Naive B cell (primary cell): ENCODE measurements at regions not wholly inside any gene's neighbourhood (a gene's known extent, or its start where the extent isn't known, plus 50 kb on each side); places are given as distances from the start of the nearest gene placed in this dataset.

Source experiments
- ATAC-seq, 2 donors: fragments of 150-1000 bp; cut with Tn5 transposase; 2 replicates each; pipeline ENCODE4 v1.10.0; 2021; ENCODE audit warnings: low read depth in 2 of 2, mild to moderate bottlenecking in 2 of 2, moderate library complexity in 2 of 2
- DNase-seq: peaks from one replicate; pipeline ENCODE4 v3.0.0; 2022
- H3K27ac Mint-ChIP-seq, 6 donors: one replicate each; pipeline ENCODE4 v1.8.0; 2020 to 2022; ENCODE audit warnings: mild to moderate bottlenecking in 6 of 6, mixed read lengths in 6 of 6, moderate library complexity in 5 of 6, inconsistent platforms in 2 of 6
- H3K27me3 Mint-ChIP-seq, 3 donors: one replicate each; pipeline ENCODE4 v1.8.0; 2021 to 2022; ENCODE audit warnings: mixed read lengths in 3 of 3, mild to moderate bottlenecking in 1 of 3
- H3K36me3 Mint-ChIP-seq, 2 donors: one replicate each; pipeline ENCODE4 v1.8.0; 2020 to 2022; ENCODE audit warnings: mixed read lengths in 2 of 2, inconsistent platforms in 1 of 2, mild to moderate bottlenecking in 1 of 2
- H3K4me1 Mint-ChIP-seq, 3 donors: one replicate each; pipeline ENCODE4 v1.8.0; 2020 to 2022; ENCODE audit warnings: mixed read lengths in 3 of 3, inconsistent platforms in 1 of 3, mild to moderate bottlenecking in 1 of 3, moderate library complexity in 1 of 3
- H3K4me3 Mint-ChIP-seq, 8 donors: one replicate each; pipeline ENCODE4 v1.8.0; 2020 to 2022; ENCODE audit warnings: mild to moderate bottlenecking in 8 of 8, mixed read lengths in 8 of 8, moderate library complexity in 8 of 8, inconsistent platforms in 2 of 8
- H3K9me3 Mint-ChIP-seq, 7 donors: one replicate each; pipeline ENCODE4 v1.8.0; 2020 to 2022; ENCODE audit warnings: mixed read lengths in 7 of 7, mild to moderate bottlenecking in 5 of 7, inconsistent platforms in 2 of 7, moderate library complexity in 1 of 7

- H3K27me3 Mint-ChIP-seq = peaks cover 23 to 36% (median 23%) of the 10 kb centered on the region in 3 donors
Observed at GRCh38 chr13:44293374-44293773, 80.2 kb upstream of the SERP2 start.

GRCh38 chr13:44293908-44294735, 79.5 kb upstream of the SERP2 start:
- DNase-seq = no peak
- Mint-ChIP-seq H3K36me3 (no peaks in the 10 kb centered on the region), H3K9me3 (no peaks in the 10 kb centered on the region), H3K4me1 (no peaks in the 10 kb centered on the region), H3K27ac (no peak overlapping the region), H3K27me3 (peaks cover 22 to 36% (median 30%) of the 10 kb centered on the region in 3 donors), H3K4me3 (no peak overlapping the region)
- ATAC-seq = no peak

More at GRCh38 chr13:44293374-44293773, 80.2 kb upstream of the SERP2 start:
- H3K9me3 Mint-ChIP-seq = no peaks in the 10 kb centered on the region
- H3K36me3 Mint-ChIP-seq = no peaks in the 10 kb centered on the region
- no peak for DNase-seq
- peak overlapping the region in 1 of 6 donors; percentile 8 for H3K27ac Mint-ChIP-seq
- H3K4me3 Mint-ChIP-seq = no peak overlapping the region
- no peaks in the 10 kb centered on the region for H3K4me1 Mint-ChIP-seq
- ATAC-seq = no peak

- H3K27me3 Mint-ChIP-seq = peaks cover 24 to 36% (median 32%) of the 10 kb centered on the region in 3 donors
- no peaks in the 10 kb centered on the region for H3K9me3 Mint-ChIP-seq
- H3K36me3 Mint-ChIP-seq = no peaks in the 10 kb centered on the region
- ATAC-seq (no peak), DNase-seq (no peak)
- no peak overlapping the region for H3K4me3 Mint-ChIP-seq
- H3K4me1 Mint-ChIP-seq = no peaks in the 10 kb centered on the region
- H3K27ac Mint-ChIP-seq = no peak overlapping the region
Observed at GRCh38 chr13:44294876-44295275, 78.7 kb upstream of the SERP2 start.

GRCh38 chr13:44296856-44297255, 76.8 kb upstream of the SERP2 start:
- H3K4me3 Mint-ChIP-seq = no peak overlapping the region
- peaks cover 0 to 7% of the 10 kb centered on the region in 2 donors for H3K36me3 Mint-ChIP-seq
- H3K27me3 Mint-ChIP-seq = peaks cover 23 to 40% (median 30%) of the 10 kb centered on the region in 3 donors
- no peak overlapping the region for H3K27ac Mint-ChIP-seq
- ATAC-seq = no peak
- H3K9me3 Mint-ChIP-seq = peaks cover 0 to 2% (median 0%) of the 10 kb centered on the region in 7 donors
- H3K4me1 Mint-ChIP-seq = no peaks in the 10 kb centered on the region
- no peak for DNase-seq

GRCh38 chr13:44298314-44298713, 75.3 kb upstream of the SERP2 start:
- Mint-ChIP-seq H3K9me3 (peaks cover 0 to 2% (median 0%) of the 10 kb centered on the region in 7 donors), H3K27ac (no peak overlapping the region), H3K4me3 (no peak overlapping the region), H3K4me1 (no peaks in the 10 kb centered on the region), H3K36me3 (peaks cover 0 to 7% of the 10 kb centered on the region in 2 donors), H3K27me3 (peaks cover 26 to 40% (median 35%) of the 10 kb centered on the region in 3 donors)
- DNase-seq (no peak), ATAC-seq (no peak)

GRCh38 chr13:44299152-44299943, 74.3 kb upstream of the SERP2 start:
- Mint-ChIP-seq H3K4me1 (no peaks in the 10 kb centered on the region), H3K27me3 (peaks cover 26 to 40% (median 35%) of the 10 kb centered on the region in 3 donors), H3K36me3 (peaks cover 0 to 7% of the 10 kb centered on the region in 2 donors), H3K27ac (no peak overlapping the region), H3K4me3 (no peak overlapping the region), H3K9me3 (peaks cover 0 to 2% (median 0%) of the 10 kb centered on the region in 7 donors)
- ATAC-seq (no peak), DNase-seq (no peak)

GRCh38 chr13:44300895-44301638, 72.6 kb upstream of the SERP2 start:
- Mint-ChIP-seq H3K9me3 (peaks cover 0 to 2% (median 0%) of the 10 kb centered on the region in 7 donors), H3K4me3 (no peak overlapping the region), H3K27me3 (peaks cover 30 to 43% (median 40%) of the 10 kb centered on the region in 3 donors), H3K36me3 (peaks cover 0 to 7% of the 10 kb centered on the region in 2 donors), H3K27ac (peak overlapping the region in 1 of 6 donors; percentile 19), H3K4me1 (no peaks in the 10 kb centered on the region)
- DNase-seq (no peak), ATAC-seq (peak in 1 of 2 donors; percentile 37)

GRCh38 chr13:44301639-44302015, 72.0 kb upstream of the SERP2 start:
- H3K27me3 Mint-ChIP-seq = peaks cover 31 to 41% (median 40%) of the 10 kb centered on the region in 3 donors
- peaks cover 0 to 7% of the 10 kb centered on the region in 2 donors for H3K36me3 Mint-ChIP-seq
- no peak for ATAC-seq
- H3K9me3 Mint-ChIP-seq = peaks cover 0 to 2% (median 0%) of the 10 kb centered on the region in 7 donors
- DNase-seq = no peak
- H3K4me3 Mint-ChIP-seq = no peak overlapping the region
- H3K4me1 Mint-ChIP-seq = no peaks in the 10 kb centered on the region
- H3K27ac Mint-ChIP-seq = no peak overlapping the region

- Mint-ChIP-seq H3K9me3 (peaks cover 0 to 2% (median 0%) of the 10 kb centered on the region in 7 donors), H3K4me3 (no peak overlapping the region), H3K36me3 (peaks cover 0 to 7% of the 10 kb centered on the region in 2 donors), H3K27ac (no peak overlapping the region), H3K27me3 (peaks cover 31 to 35% (median 34%) of the 10 kb centered on the region in 3 donors), H3K4me1 (no peaks in the 10 kb centered on the region)
- ATAC-seq (no peak), DNase-seq (no peak)
Observed at GRCh38 chr13:44302233-44302632, 71.4 kb upstream of the SERP2 start.

- ATAC-seq (no peak), DNase-seq (no peak)
- Mint-ChIP-seq H3K27me3 (peaks cover 31 to 35% (median 33%) of the 10 kb centered on the region in 3 donors), H3K27ac (no peak overlapping the region), H3K4me1 (no peaks in the 10 kb centered on the region), H3K9me3 (peaks cover 0 to 2% (median 0%) of the 10 kb centered on the region in 7 donors), H3K36me3 (peaks cover 0 to 7% of the 10 kb centered on the region in 2 donors), H3K4me3 (no peak overlapping the region)
Observed at GRCh38 chr13:44302940-44303575, 70.6 kb upstream of the SERP2 start.

- DNase-seq = no peak
- no peaks in the 10 kb centered on the region for H3K4me1 Mint-ChIP-seq
- H3K4me3 Mint-ChIP-seq = no peak overlapping the region
- H3K36me3 Mint-ChIP-seq = peaks cover 0 to 7% of the 10 kb centered on the region in 2 donors
- peak overlapping the region in 1 of 6 donors; percentile 5 for H3K27ac Mint-ChIP-seq
- ATAC-seq = no peak
- H3K9me3 Mint-ChIP-seq = peaks cover 0 to 2% (median 0%) of the 10 kb centered on the region in 7 donors
- peaks cover 26 to 35% (median 31%) of the 10 kb centered on the region in 3 donors for H3K27me3 Mint-ChIP-seq
Observed at GRCh38 chr13:44303681-44304432, 69.8 kb upstream of the SERP2 start.

- DNase-seq = no peak
Observed at GRCh38 chr13:44304433-44304725, 69.2 kb upstream of the SERP2 start.

More at GRCh38 chr13:44304433-44304725, 69.2 kb upstream of the SERP2 start:
- ATAC-seq = no peak
- Mint-ChIP-seq H3K9me3 (peaks cover 0 to 2% (median 0%) of the 10 kb centered on the region in 7 donors), H3K36me3 (peaks cover 0 to 7% of the 10 kb centered on the region in 2 donors), H3K27ac (no peak overlapping the region), H3K4me1 (no peaks in the 10 kb centered on the region), H3K4me3 (no peak overlapping the region), H3K27me3 (peaks cover 20 to 35% (median 26%) of the 10 kb centered on the region in 3 donors)
